ENCODE measurements at regions not wholly inside any gene's neighbourhood (a gene's known extent, or its start where the extent isn't known, plus 50 kb on each side); places are given as distances from the start of the nearest gene placed in this dataset.
A peak's percentile ranks its signal among the peaks of the same experiment; 100 is the strongest.
"Not testable (repeated sequence)": the region's sequence is repeated elsewhere in the genome, so short reads cannot be mapped to it uniquely, and the experiment has no call there.

DNA sequence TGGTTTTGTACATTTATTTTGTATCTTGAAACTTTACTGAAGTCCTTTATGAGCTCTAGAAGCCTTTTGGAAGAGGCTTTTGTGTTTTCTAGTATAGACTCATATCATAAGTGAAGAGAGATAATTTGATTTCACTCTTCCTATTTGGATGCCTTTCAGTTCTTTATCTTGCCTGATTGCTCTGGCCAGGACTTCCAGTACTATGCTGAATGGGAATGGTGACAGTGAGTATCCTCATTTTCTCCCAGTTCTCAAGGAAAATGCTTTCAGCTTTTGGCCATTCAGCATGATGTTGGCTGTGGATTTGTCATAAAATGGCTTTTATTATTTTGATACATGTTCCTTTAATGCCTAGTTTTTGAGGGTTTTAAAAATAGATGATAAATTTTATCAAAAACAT is 1061.3 kb downstream of the STPG2 start (continued):
- no peak for TF ChIP-seq ZNF462 (CRISPR knock-in tag; IDR thresholded peaks at IDR 0.05)
- TF ChIP-seq CREB1 (CRISPR knock-in tag; IDR thresholded peaks at IDR 0.05; ENCODE audit: low read depth) = no peak
- TF ChIP-seq REST (IDR thresholded peaks at IDR 0.05; ENCODE audit: unreplicated experiment) = no peak
- no peak for TF ChIP-seq NANOG (IDR thresholded peaks at IDR 0.05; ENCODE audit: borderline replicate concordance)
- TF ChIP-seq ETS1 (IDR thresholded peaks at IDR 0.05) = no peak

DNA sequence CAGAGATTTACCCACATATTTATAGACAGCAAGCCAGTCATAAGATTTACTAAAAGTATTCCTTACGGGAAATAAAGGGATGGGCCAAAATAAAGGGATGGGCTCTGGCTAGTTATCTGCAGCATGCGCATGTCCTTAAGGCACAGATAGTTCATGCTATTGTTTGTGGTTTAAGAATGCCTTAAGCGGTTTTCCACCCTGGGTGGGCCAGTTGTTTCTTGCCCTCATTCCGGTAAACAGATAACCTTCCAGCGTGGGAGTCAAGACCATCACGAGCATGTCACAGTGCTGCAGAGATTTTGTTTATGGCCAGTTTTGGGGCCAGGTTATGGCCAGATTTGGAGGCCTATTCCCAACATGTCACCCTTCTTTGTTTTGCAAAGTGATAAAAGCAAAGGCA is 1046.2 kb downstream of the STPG2 start:
- not testable (repeated sequence) for H2AFZ ChIP-seq; H3K4me3 ChIP-seq; H3K79me2 ChIP-seq (replicated peaks; ENCODE audit: insufficient read depth); H3K9me2 ChIP-seq (ENCODE audit: insufficient read depth); H3K36me3 ChIP-seq (ENCODE audit: insufficient read depth); H3K27me3 Mint-ChIP-seq (ENCODE audit: insufficient read depth, low read depth, poor library complexity); H3K4me3 Mint-ChIP-seq; ATAC-seq; H3F3A ChIP-seq (replicated peaks; ENCODE audit: low read depth); H3K9me3 Mint-ChIP-seq; H3K27me3 ChIP-seq (ENCODE audit: insufficient read depth); H3K36me3 Mint-ChIP-seq (ENCODE audit: low read depth); H4K20me1 ChIP-seq (replicated peaks; ENCODE audit: insufficient read depth)
- Histone ChIP-seq H3K27ac (ENCODE audit: low read depth) (peak overlapping the region; percentile 64; the same call in 1 of the 2 replicates), H3K4me2 (peak overlapping the region; percentile 31), H3K4me1 (ENCODE audit: insufficient read depth) (peaks cover 16% of the 10 kb centered on the region; the same call in 1 of the 2 replicates)
- Mint-ChIP-seq H3K4me1 (peaks cover 12% of the 10 kb centered on the region), H3K27ac (peak overlapping the region; percentile 60)
- DNase-seq (ENCODE audit: low spot score) = peak; percentile 57

- ATAC-seq, H3K9me3 Mint-ChIP-seq: not testable (repeated sequence)
These were observed 1042.1 kb downstream of the STPG2 start for GRCh38 chr4:97101171-97101570.

More at GRCh38 chr4:97101171-97101570, 1042.1 kb downstream of the STPG2 start:
- H3K27ac ChIP-seq (ENCODE audit: low read depth); H3K27me3 ChIP-seq (ENCODE audit: insufficient read depth); H3K4me3 Mint-ChIP-seq; H3K36me3 Mint-ChIP-seq (ENCODE audit: low read depth); DNase-seq (ENCODE audit: low spot score); H3K9me2 ChIP-seq (ENCODE audit: insufficient read depth); H3K79me2 ChIP-seq (replicated peaks; ENCODE audit: insufficient read depth); H3K4me2 ChIP-seq; H4K20me1 ChIP-seq (replicated peaks; ENCODE audit: insufficient read depth); H3K4me3 ChIP-seq; H2AFZ ChIP-seq; H3K27ac Mint-ChIP-seq; H3K27me3 Mint-ChIP-seq (ENCODE audit: insufficient read depth, low read depth, poor library complexity); H3F3A ChIP-seq (replicated peaks; ENCODE audit: low read depth); H3K36me3 ChIP-seq (ENCODE audit: insufficient read depth): not testable (repeated sequence)
- H3K4me1 ChIP-seq (ENCODE audit: insufficient read depth) = peaks cover 16% of the 10 kb centered on the region; the same call in 1 of the 2 replicates
- H3K4me1 Mint-ChIP-seq = peaks cover 12% of the 10 kb centered on the region

Data from GM23338 (cell line).